Natural killer cell (primary cell): ENCODE measurements at regions not wholly inside any gene's neighbourhood (a gene's known extent, or its start where the extent isn't known, plus 50 kb on each side); places are given as distances from the start of the nearest gene placed in this dataset.

Source experiments
- ATAC-seq, 3 donors: fragments of 150-1000 bp in 2 of 3; fragments of 200-7000 bp in 1 of 3; cut with Tn5 transposase; 1 replicate in 1 of 3; 2 replicates in 2 of 3; pipeline ENCODE4 v1.10.0; 2021; ENCODE audit warnings: mild to moderate bottlenecking in 2 of 3, moderate library complexity in 2 of 3
- DNase-seq, 2 donors: peaks; one replicate each; pipeline versions ENCODE4 v3.0.0 to v3.0.0-alpha.2; 2013 to 2021; ENCODE audit warnings: mixed read lengths in 1 of 2
- H3K27ac ChIP-seq: one replicate; pipeline ENCODE4 v1.5.1; 2013; ENCODE audit warnings: mild to moderate bottlenecking, low read length
- H3K27me3 ChIP-seq: one replicate; pipeline ENCODE4 v1.6.1; 2013; ENCODE audit warnings: low read length; ENCODE audit not compliant: control insufficient read depth, insufficient read depth
- H3K36me3 ChIP-seq: one replicate; pipeline ENCODE4 v1.6.1; 2013; ENCODE audit warnings: low read length; ENCODE audit not compliant: control insufficient read depth, insufficient read depth
- H3K4me1 ChIP-seq: one replicate; pipeline ENCODE4 v1.6.1; 2013; ENCODE audit warnings: low read length; ENCODE audit not compliant: control insufficient read depth, insufficient read depth
- H3K4me3 ChIP-seq: one replicate; pipeline ENCODE4 v1.5.1; 2013; ENCODE audit warnings: low read length
- H3K9me3 ChIP-seq: one replicate; pipeline ENCODE4 v1.6.1; 2013; ENCODE audit warnings: low read length; ENCODE audit not compliant: control insufficient read depth, insufficient read depth
- H3K27ac Mint-ChIP-seq, 2 donors: one replicate each; pipeline ENCODE4 v1.8.0; 2022; ENCODE audit warnings: mild to moderate bottlenecking in 2 of 2, mixed read lengths in 2 of 2, moderate library complexity in 1 of 2
- H3K27me3 Mint-ChIP-seq, 2 donors: one replicate each; pipeline ENCODE4 v1.8.0; 2022; ENCODE audit warnings: low read depth in 2 of 2, mixed read lengths in 2 of 2
- H3K36me3 Mint-ChIP-seq: one replicate; pipeline ENCODE4 v1.8.0; 2022; ENCODE audit warnings: mixed read lengths
- H3K4me1 Mint-ChIP-seq, 2 donors: one replicate each; pipeline ENCODE4 v1.8.0; 2022; ENCODE audit warnings: mixed read lengths in 2 of 2
- H3K4me3 Mint-ChIP-seq: one replicate; pipeline ENCODE4 v1.8.0; 2022; ENCODE audit warnings: mild to moderate bottlenecking, moderate library complexity, mixed read lengths
- H3K9me3 Mint-ChIP-seq, 2 donors: one replicate each; pipeline ENCODE4 v1.8.0; 2022; ENCODE audit warnings: mixed read lengths in 2 of 2
- CTCF ChIP-seq: fragments of 200-600 bp; IDR thresholded peaks from one replicate; pipeline ENCODE4 v1.8.0; 2022; ENCODE audit warnings: antibody characterized with exemption
- WGBS: methylation state at CpG from one replicate; pipeline ENCODE4 v1.1.7; 2013; ENCODE audit warnings: missing lambda C conversion rate; ENCODE audit not compliant: insufficient coverage; 5-methylcytosine and 5-hydroxymethylcytosine counted together
- intact Hi-C: fragments of 100-400 bp; cut with micrococcal nuclease; formaldehyde crosslinking; loops from one replicate; pipeline ENCODE4 v1.14.2; 2022

- peaks cover 3 to 7% of the 10 kb centered on the region in 2 donors for H3K27me3 Mint-ChIP-seq
- ATAC-seq (no peak), DNase-seq (no peak)
- H3K9me3 ChIP-seq, result no peaks in the 10 kb centered on the region
- no peaks in the 10 kb centered on the region for H3K9me3 Mint-ChIP-seq
- H3K4me1 ChIP-seq, result no peaks in the 10 kb centered on the region
- H3K27ac ChIP-seq, result no peak overlapping the region
- 83% methylated on average over 4 of the region's 4 CpGs for WGBS
- H3K27me3 ChIP-seq, result no peaks in the 10 kb centered on the region
- no peak overlapping the region for H3K4me3 ChIP-seq
- intact Hi-C loops, result no loop called here
- no peaks in the 10 kb centered on the region for H3K36me3 Mint-ChIP-seq
- H3K4me3 Mint-ChIP-seq, result no peak overlapping the region
- no peaks in the 10 kb centered on the region for H3K4me1 Mint-ChIP-seq
- no peak overlapping the region for H3K27ac Mint-ChIP-seq
- no peaks in the 10 kb centered on the region for H3K36me3 ChIP-seq
- TF ChIP-seq CTCF, result no peak
These were observed 189.8 kb upstream of the FOXQ1 start for GRCh38 chr6:1122083-1122482.

GRCh38 chr6:1118287-1118647 is 193.6 kb upstream of the FOXQ1 start:
- Histone ChIP-seq H3K27ac (no peak overlapping the region), H3K36me3 (no peaks in the 10 kb centered on the region), H3K4me1 (no peaks in the 10 kb centered on the region), H3K4me3 (no peak overlapping the region), H3K9me3 (no peaks in the 10 kb centered on the region), H3K27me3 (peaks cover 2% of the 10 kb centered on the region)
- ATAC-seq, result no peak
- no peaks in the 10 kb centered on the region for H3K4me1 Mint-ChIP-seq
- H3K27ac Mint-ChIP-seq, result no peak overlapping the region
- no peak for DNase-seq
- TF ChIP-seq CTCF, result no peak
- 89% methylated on average over 1 of the region's 2 CpGs for WGBS
- no peak overlapping the region for H3K4me3 Mint-ChIP-seq
- H3K27me3 Mint-ChIP-seq, result peaks cover 4 to 27% of the 10 kb centered on the region in 2 donors
- intact Hi-C loops, result no loop called here
- no peaks in the 10 kb centered on the region for H3K36me3 Mint-ChIP-seq
- H3K9me3 Mint-ChIP-seq, result no peaks in the 10 kb centered on the region

- Mint-ChIP-seq H3K4me1 (no peaks in the 10 kb centered on the region), H3K27me3 (peaks cover 4 to 27% of the 10 kb centered on the region in 2 donors), H3K27ac (no peak overlapping the region), H3K4me3 (no peak overlapping the region), H3K9me3 (no peaks in the 10 kb centered on the region), H3K36me3 (no peaks in the 10 kb centered on the region)
- Histone ChIP-seq H3K4me1 (no peaks in the 10 kb centered on the region), H3K27me3 (peaks cover 2% of the 10 kb centered on the region), H3K36me3 (no peaks in the 10 kb centered on the region), H3K4me3 (no peak overlapping the region), H3K9me3 (no peaks in the 10 kb centered on the region), H3K27ac (no peak overlapping the region)
- no peak for DNase-seq
- TF ChIP-seq CTCF, result no peak
- WGBS, result 89% methylated on average over 5 of the region's 6 CpGs
- intact Hi-C loops, result no loop called here
- no peak for ATAC-seq
These were observed 194.2 kb upstream of the FOXQ1 start for GRCh38 chr6:1117530-1118286.

- no peaks in the 10 kb centered on the region for H3K4me1 ChIP-seq
- no peaks in the 10 kb centered on the region for H3K36me3 Mint-ChIP-seq
- H3K9me3 ChIP-seq, result no peaks in the 10 kb centered on the region
- no peak for TF ChIP-seq CTCF
- peaks cover 4 to 27% of the 10 kb centered on the region in 2 donors for H3K27me3 Mint-ChIP-seq
- intact Hi-C loops, result no loop called here
- no peaks in the 10 kb centered on the region for H3K36me3 ChIP-seq
- H3K4me3 ChIP-seq, result no peak overlapping the region
- H3K4me3 Mint-ChIP-seq, result no peak overlapping the region
- no peaks in the 10 kb centered on the region for H3K9me3 Mint-ChIP-seq
- no peak for DNase-seq
- no peak for ATAC-seq
- H3K27ac Mint-ChIP-seq, result no peak overlapping the region
- no peaks in the 10 kb centered on the region for H3K4me1 Mint-ChIP-seq
- peaks cover 2% of the 10 kb centered on the region for H3K27me3 ChIP-seq
- 87% methylated on average over 3 of the region's 3 CpGs for WGBS
- no peak overlapping the region for H3K27ac ChIP-seq
These were observed 195.7 kb upstream of the FOXQ1 start for GRCh38 chr6:1116149-1116548.
